T-cell (primary cell): ENCODE measurements at regions not wholly inside any gene's neighbourhood (a gene's known extent, or its start where the extent isn't known, plus 50 kb on each side); places are given as distances from the start of the nearest gene placed in this dataset.
A peak's percentile ranks its signal among the peaks of the same experiment; 100 is the strongest.
"Not testable (repeated sequence)": the region's sequence is repeated elsewhere in the genome, so short reads cannot be mapped to it uniquely, and the experiment has no call there.

Source experiments
- ATAC-seq, 4 experiments: fragments of 200-7000 bp in 3 of 4; fragments of 150-1000 bp in 1 of 4; cut with Tn5 transposase; replicated peaks in 1 of 4; 1 replicate in 3 of 4; 2 replicates in 1 of 4; pipeline ENCODE4 v1.10.0; 2021; ENCODE audit warnings: moderate library complexity in 3 of 4, mild to moderate bottlenecking in 2 of 4, moderate number of reproducible peaks in 1 of 4
- CTCF ChIA-PET, 2 donors: fragments of 300-600 bp; sonication (Branson Sonifier 250); formaldehyde crosslinking; loops; one replicate each; lab custom pipeline; 2022; ENCODE audit warnings: antibody characterized with exemption in 2 of 2; lab: Charles Lee
- POLR2A ChIA-PET, 2 donors: fragments of 300-600 bp; sonication (Branson Sonifier 250); formaldehyde crosslinking; loops; one replicate each; lab custom pipeline; 2022; ENCODE audit warnings: antibody characterized with exemption in 2 of 2; lab: Charles Lee
- DNase-seq, 35 experiments: peaks; one replicate each; pipeline versions ENCODE4 v3.0.0 to v3.0.0-alpha.2; 2013 to 2023
- H3K27ac ChIP-seq: one replicate; pipeline ENCODE4 v1.5.1; 2013; ENCODE audit warnings: low read length
- H3K27me3 ChIP-seq, 2 experiments: replicated peaks in 1 of 2; 1 replicate in 1 of 2; 2 replicates in 1 of 2; pipeline versions ENCODE4 v1.6.1 to v1.7.0; 2013; ENCODE audit warnings: low read length in 1 of 2, mixed read lengths in 1 of 2; ENCODE audit not compliant: control insufficient read depth in 2 of 2, insufficient read depth in 2 of 2; ENCODE audit errors: extremely low read depth in 1 of 2
- H3K36me3 ChIP-seq, 2 donors: 1 replicate in 1 of 2; 2 replicates in 1 of 2; pipeline versions ENCODE4 v1.6.1 to v1.7.0; 2013; ENCODE audit warnings: low read length in 1 of 2; ENCODE audit not compliant: control insufficient read depth in 2 of 2, insufficient read depth in 1 of 2; ENCODE audit errors: extremely low read depth in 1 of 2
- H3K4me1 ChIP-seq, 2 experiments: 1 replicate in 1 of 2; 2 replicates in 1 of 2; pipeline versions ENCODE4 v1.6.1 to v1.7.0; 2013; ENCODE audit warnings: low read length in 2 of 2, mixed read lengths in 1 of 2; ENCODE audit not compliant: insufficient read depth in 2 of 2, control insufficient read depth in 1 of 2; ENCODE audit errors: extremely low read depth in 1 of 2
- H3K4me3 ChIP-seq, 2 donors: 1 replicate in 1 of 2; 2 replicates in 1 of 2; pipeline versions ENCODE4 v1.5.1 to v1.7.0; 2013; ENCODE audit warnings: mild to moderate bottlenecking in 2 of 2, low read length in 1 of 2, moderate library complexity in 1 of 2; ENCODE audit not compliant: control insufficient read depth in 1 of 2; ENCODE audit errors: extremely low read depth in 1 of 2
- H3K9me3 ChIP-seq: 2 replicates; pipeline ENCODE4 v1.7.0; 2013
- H3K27ac Mint-ChIP-seq, 2 donors: one replicate each; pipeline ENCODE4 v1.8.0; 2020 to 2021; ENCODE audit warnings: mild to moderate bottlenecking in 2 of 2, mixed read lengths in 2 of 2
- H3K27me3 Mint-ChIP-seq, 2 donors: one replicate each; pipeline ENCODE4 v1.8.0; 2021 to 2022; ENCODE audit warnings: mixed read lengths in 2 of 2
- H3K36me3 Mint-ChIP-seq: one replicate; pipeline ENCODE4 v1.8.0; 2021; ENCODE audit warnings: mixed read lengths
- H3K4me1 Mint-ChIP-seq, 3 donors: one replicate each; pipeline ENCODE4 v1.8.0; 2020 to 2022; ENCODE audit warnings: mixed read lengths in 3 of 3, mild to moderate bottlenecking in 1 of 3
- H3K4me3 Mint-ChIP-seq, 3 donors: one replicate each; pipeline ENCODE4 v1.8.0; 2020 to 2022; ENCODE audit warnings: mild to moderate bottlenecking in 3 of 3, mixed read lengths in 3 of 3, moderate library complexity in 3 of 3
- H3K9me3 Mint-ChIP-seq, 3 donors: one replicate each; pipeline ENCODE4 v1.8.0; 2020 to 2022; ENCODE audit warnings: mixed read lengths in 3 of 3
- WGBS: methylation state at CpG from one replicate; pipeline ENCODE4 v1.1.5; 2013; ENCODE audit warnings: missing lambda C conversion rate; ENCODE audit not compliant: insufficient coverage; 5-methylcytosine and 5-hydroxymethylcytosine counted together

GRCh38 chr5:34191279-34191744, 148.3 kb upstream of the C1QTNF3 start:
- H3K9me3 Mint-ChIP-seq, H3K27me3 ChIP-seq, H3K4me1 ChIP-seq, H3K27me3 Mint-ChIP-seq, H3K27ac Mint-ChIP-seq, H3K4me3 Mint-ChIP-seq, ATAC-seq, H3K27ac ChIP-seq, H3K9me3 ChIP-seq, POLR2A ChIA-PET, H3K4me3 ChIP-seq: not testable (repeated sequence)
- CTCF ChIA-PET, result interaction anchor here in 1 of 2 donors (0.6 kb wide), 1 partner anchor 601 kb away, joined by 4 read pairs; no protein-coding TSS in a partner anchor
- Mint-ChIP-seq H3K4me1 (peaks cover 0 to 21% (median 2%) of the 10 kb centered on the region in 3 donors), H3K36me3 (peaks cover 44% of the 10 kb centered on the region)
- H3K36me3 ChIP-seq, result peaks cover 3 to 12% of the 10 kb centered on the region in 2 donors
- DNase-seq, result peak in 7 of 35 experiments; percentile 1 to 42 (median 22)
- 96% methylated on average over 17 of the region's 17 CpGs for WGBS

GRCh38 chr5:34192064-34192922, 149.3 kb upstream of the C1QTNF3 start:
- H3K4me3 ChIP-seq, H3K4me1 ChIP-seq, H3K27ac ChIP-seq, CTCF ChIA-PET, ATAC-seq, POLR2A ChIA-PET, H3K27me3 ChIP-seq, H3K4me3 Mint-ChIP-seq, H3K27ac Mint-ChIP-seq, H3K9me3 Mint-ChIP-seq, H3K9me3 ChIP-seq, H3K27me3 Mint-ChIP-seq: not testable (repeated sequence)
- H3K36me3 ChIP-seq, result peaks cover 3 to 12% of the 10 kb centered on the region in 2 donors
- DNase-seq, result peak in 6 of 35 experiments; percentile 4 to 45 (median 23)
- H3K36me3 Mint-ChIP-seq, result peaks cover 44% of the 10 kb centered on the region
- H3K4me1 Mint-ChIP-seq, result peaks cover 0 to 21% (median 2%) of the 10 kb centered on the region in 3 donors
- WGBS, result 96% methylated on average over 26 of the region's 26 CpGs

GRCh38 chr5:34192923-34193262, 149.9 kb upstream of the C1QTNF3 start:
- H3K9me3 ChIP-seq, H3K9me3 Mint-ChIP-seq, H3K4me3 ChIP-seq, H3K27me3 ChIP-seq, H3K27me3 Mint-ChIP-seq, POLR2A ChIA-PET, H3K4me3 Mint-ChIP-seq, CTCF ChIA-PET, H3K4me1 ChIP-seq, H3K27ac ChIP-seq, ATAC-seq, H3K27ac Mint-ChIP-seq: not testable (repeated sequence)
- H3K36me3 Mint-ChIP-seq, result peaks cover 43% of the 10 kb centered on the region
- DNase-seq, result peak in 1 of 35 experiments; percentile 5
- 93% methylated on average over 7 of the region's 13 CpGs for WGBS
- H3K36me3 ChIP-seq, result peaks cover 3 to 12% of the 10 kb centered on the region in 2 donors
- peaks cover 0 to 21% (median 2%) of the 10 kb centered on the region in 3 donors for H3K4me1 Mint-ChIP-seq

- H3K9me3 ChIP-seq, H3K4me1 ChIP-seq, H3K9me3 Mint-ChIP-seq, H3K4me3 Mint-ChIP-seq, H3K27ac Mint-ChIP-seq, H3K27me3 Mint-ChIP-seq, H3K4me3 ChIP-seq, H3K27ac ChIP-seq, POLR2A ChIA-PET, ATAC-seq, H3K27me3 ChIP-seq, CTCF ChIA-PET: not testable (repeated sequence)
- peaks cover 40% of the 10 kb centered on the region for H3K36me3 Mint-ChIP-seq
- peak in 2 of 35 experiments; percentile 6 to 17 for DNase-seq
- 98% methylated on average over 3 of the region's 7 CpGs for WGBS
- H3K4me1 Mint-ChIP-seq, result peaks cover 0 to 21% (median 2%) of the 10 kb centered on the region in 3 donors
- H3K36me3 ChIP-seq, result peaks cover 3 to 12% of the 10 kb centered on the region in 2 donors
Observed at GRCh38 chr5:34193297-34193696, 150.3 kb upstream of the C1QTNF3 start.

- peaks cover 3 to 12% of the 10 kb centered on the region in 2 donors for H3K36me3 ChIP-seq
- H3K27me3 Mint-ChIP-seq, H3K4me3 Mint-ChIP-seq, H3K9me3 Mint-ChIP-seq, H3K4me1 ChIP-seq, CTCF ChIA-PET, H3K27ac Mint-ChIP-seq, ATAC-seq, H3K4me3 ChIP-seq, H3K27ac ChIP-seq, H3K27me3 ChIP-seq, H3K9me3 ChIP-seq, POLR2A ChIA-PET: not testable (repeated sequence)
- Mint-ChIP-seq H3K36me3 (peaks cover 40% of the 10 kb centered on the region), H3K4me1 (peaks cover 0 to 21% (median 2%) of the 10 kb centered on the region in 3 donors)
- DNase-seq, result peak in 1 of 35 experiments; percentile 4
- no CpG with 5 or more reads among the region's 3 CpGs for WGBS
Observed at GRCh38 chr5:34193804-34194203, 150.8 kb upstream of the C1QTNF3 start.

- Mint-ChIP-seq H3K36me3 (peaks cover 27% of the 10 kb centered on the region), H3K4me1 (peaks cover 0 to 18% (median 2%) of the 10 kb centered on the region in 3 donors)
- DNase-seq, H3K9me3 Mint-ChIP-seq, H3K4me3 ChIP-seq, POLR2A ChIA-PET, H3K27me3 Mint-ChIP-seq, H3K9me3 ChIP-seq, H3K4me1 ChIP-seq, H3K27ac ChIP-seq, CTCF ChIA-PET, H3K4me3 Mint-ChIP-seq, H3K27ac Mint-ChIP-seq, H3K36me3 ChIP-seq, H3K27me3 ChIP-seq, ATAC-seq: not testable (repeated sequence)
- 100% methylated on average over 4 of the region's 7 CpGs for WGBS
Observed at GRCh38 chr5:34196091-34196490, 153.1 kb upstream of the C1QTNF3 start.
